Erythroblast (primary cell): ENCODE measurements at regions not wholly inside any gene's neighbourhood (a gene's known extent, or its start where the extent isn't known, plus 50 kb on each side); places are given as distances from the start of the nearest gene placed in this dataset.

Experiments
- GATA1 ChIP-seq: IDR thresholded peaks from 2 replicates; pipeline ENCODE4 v1.6.1; 2011; ENCODE audit warnings: low read depth, mild to moderate bottlenecking, control low read depth, low read length, moderate library complexity
- POLR2A ChIP-seq: IDR thresholded peaks from 2 replicates; pipeline ENCODE4 v1.6.1; 2011; ENCODE audit warnings: mild to moderate bottlenecking, low read length

DNA sequence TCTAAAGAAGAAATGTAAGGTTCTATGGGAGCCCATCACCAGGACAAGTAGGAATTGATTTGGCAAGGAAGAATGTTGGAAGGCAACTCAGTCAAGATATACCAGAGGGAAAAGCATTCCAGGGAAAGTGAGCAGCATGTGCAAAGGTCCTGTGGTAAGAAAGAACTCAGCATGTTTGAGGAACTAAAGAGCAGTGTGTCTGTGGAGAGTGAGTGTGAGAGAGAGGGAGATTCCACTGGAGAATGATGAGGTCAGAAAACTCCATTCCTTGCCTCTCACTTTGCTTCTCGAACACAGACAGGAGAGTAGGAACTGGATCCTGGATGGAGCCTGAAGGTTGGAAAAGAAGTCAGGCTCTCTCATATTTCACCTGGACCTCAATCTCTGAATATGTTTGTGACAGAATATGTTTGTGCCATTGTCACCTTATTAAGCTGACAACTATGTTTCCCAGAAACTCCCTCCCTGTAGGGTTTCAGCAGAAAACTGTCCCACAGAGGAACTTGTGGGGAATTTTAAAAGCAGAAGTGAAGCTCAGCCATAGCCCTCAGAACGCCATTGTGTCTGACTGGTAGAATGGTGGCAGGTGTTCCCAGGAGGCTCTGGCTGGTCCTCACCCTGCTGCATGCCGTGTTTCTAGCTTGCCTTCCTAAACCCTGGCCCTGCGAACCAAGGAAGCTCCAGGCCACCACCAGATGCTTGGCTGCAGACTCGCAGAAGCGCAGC is 382.4 kb upstream of the XYLT1 start:
- TF ChIP-seq POLR2A (no peak), GATA1 (no peak)
